GM21367 (cell line): ENCODE measurements at regions not wholly inside any gene's neighbourhood (a gene's known extent, or its start where the extent isn't known, plus 50 kb on each side); places are given as distances from the start of the nearest gene placed in this dataset.

Experiments used
- ATAC-seq: cut with Tn5 transposase; IDR thresholded peaks from one replicate; pipeline ENCODE4 v1.9.1; 2021; ENCODE audit not compliant: unreplicated experiment

GRCh38 chr9:13762209-13762608, 482.7 kb upstream of the MPDZ start:
- no peak for ATAC-seq

- no peak for ATAC-seq
Measured at GRCh38 chr9:13759551-13759950, 480.1 kb upstream of the MPDZ start.

GRCh38 chr9:13758936-13759335, 479.4 kb upstream of the MPDZ start:
- no peak for ATAC-seq

- ATAC-seq, result no peak
Measured at GRCh38 chr9:13756943-13757342, 477.5 kb upstream of the MPDZ start.

- ATAC-seq, result no peak
Measured at GRCh38 chr9:13755551-13755950, 476.1 kb upstream of the MPDZ start.

GRCh38 chr9:13750639-13751038, 471.1 kb upstream of the MPDZ start:
- no peak for ATAC-seq

- no peak for ATAC-seq
Measured at GRCh38 chr9:13750061-13750460, 470.6 kb upstream of the MPDZ start.

- no peak for ATAC-seq
Measured at GRCh38 chr9:13746876-13747275, 467.4 kb upstream of the MPDZ start.

GRCh38 chr9:13744261-13744901, 464.9 kb upstream of the MPDZ start:
- ATAC-seq, result no peak

- no peak for ATAC-seq
Measured at GRCh38 chr9:13737885-13738284, 458.4 kb upstream of the MPDZ start.

- no peak for ATAC-seq
Measured at GRCh38 chr9:13735181-13735580, 455.7 kb upstream of the MPDZ start.

- no peak for ATAC-seq
Measured at GRCh38 chr9:13734601-13735000, 455.1 kb upstream of the MPDZ start.

GRCh38 chr9:13732290-13732689, 452.8 kb upstream of the MPDZ start:
- ATAC-seq, result no peak

GRCh38 chr9:13731637-13732036, 452.1 kb upstream of the MPDZ start:
- ATAC-seq, result no peak

GRCh38 chr9:13729955-13730354, 450.5 kb upstream of the MPDZ start:
- no peak for ATAC-seq

- ATAC-seq, result no peak
Measured at GRCh38 chr9:13728917-13729811, 449.7 kb upstream of the MPDZ start.

GRCh38 chr9:13728131-13728530, 448.6 kb upstream of the MPDZ start:
- no peak for ATAC-seq

GRCh38 chr9:13726746-13727145, 447.3 kb upstream of the MPDZ start:
- ATAC-seq, result no peak

GRCh38 chr9:13725516-13725915, 446.0 kb upstream of the MPDZ start:
- ATAC-seq, result no peak

- ATAC-seq, result no peak
Measured at GRCh38 chr9:13721481-13722235, 442.2 kb upstream of the MPDZ start.

GRCh38 chr9:13719981-13720676, 440.6 kb upstream of the MPDZ start:
- no peak for ATAC-seq
